HL-60 (cell line): ENCODE measurements at regions not wholly inside any gene's neighbourhood (a gene's known extent, or its start where the extent isn't known, plus 50 kb on each side); places are given as distances from the start of the nearest gene placed in this dataset.
"Not testable (repeated sequence)": the region's sequence is repeated elsewhere in the genome, so short reads cannot be mapped to it uniquely, and the experiment has no call there.

Experiments
- DNase-seq, 2 experiments: peaks; one replicate each; pipeline ENCODE4 v3.0.0-alpha.2; 2010 to 2020; ENCODE audit warnings: low read depth in 1 of 2, low spot score in 1 of 2
- H3K27ac ChIP-seq: fragments of 250-450 bp; sonication (Bioruptor Pico); replicated peaks from 2 replicates; pipeline ENCODE4 v1.5.1; 2020; ENCODE audit warnings: mild to moderate bottlenecking, moderate library complexity
- H3K27me3 ChIP-seq: fragments of 250-450 bp; sonication (Bioruptor Pico); 2 replicates; pipeline ENCODE4 v1.5.1; 2021; ENCODE audit warnings: mild to moderate bottlenecking, moderate library complexity; ENCODE audit not compliant: insufficient read depth, poor library complexity, severe bottlenecking
- H3K4me3 ChIP-seq: replicated peaks from 2 replicates; pipeline ENCODE4 v1.5.1; 2011; ENCODE audit warnings: mild to moderate bottlenecking, control low read depth, low read length; ENCODE audit not compliant: insufficient read depth
- GABPA ChIP-seq: IDR thresholded peaks from 2 replicates; pipeline ENCODE4 v1.6.1; 2012; ENCODE audit warnings: low read depth
- POLR2AphosphoS5 ChIP-seq: IDR thresholded peaks from 2 replicates; pipeline ENCODE4 v1.6.1; 2012; ENCODE audit warnings: low read depth
- SPI1 ChIP-seq: IDR thresholded peaks from 2 replicates; pipeline ENCODE4 v1.6.1; 2012; ENCODE audit warnings: low read depth, mild to moderate bottlenecking, borderline replicate concordance
- TF ChIP-seq, protein P1 (sequence below): IDR thresholded peaks from one replicate; pipeline ENCODE4 v1.5.1; 2011; ENCODE audit warnings: low read length, control low read depth, inconsistent platforms; ENCODE audit not compliant: insufficient read depth
- TF ChIP-seq, protein P2 (sequence below): IDR thresholded peaks from 2 replicates; pipeline ENCODE4 v1.6.1; 2012; ENCODE audit warnings: low read depth; ENCODE audit not compliant: insufficient replicate concordance

DNA sequence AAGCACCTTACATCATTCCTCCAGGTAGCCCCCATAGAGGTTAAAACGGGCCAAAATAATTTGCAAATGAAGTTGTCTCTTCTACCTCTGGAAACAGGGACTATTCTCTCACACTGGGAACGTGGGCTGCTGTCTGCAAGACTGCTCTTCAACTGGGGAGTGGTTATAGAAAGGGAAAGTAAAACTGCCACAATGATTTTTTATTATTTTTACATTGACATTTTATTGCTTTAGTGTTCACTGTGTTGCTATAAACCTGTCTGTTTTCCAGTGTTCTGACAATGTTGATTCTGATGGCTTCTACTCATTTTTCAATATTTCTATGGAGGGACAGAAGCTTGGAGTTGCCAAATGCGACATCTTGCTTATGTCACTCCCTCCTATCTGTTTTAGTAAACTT lies 115.1 kb upstream of the ANTXRL start:
- Histone ChIP-seq H3K27ac (no peak overlapping the region), H3K27me3 (no peaks in the 10 kb centered on the region), H3K4me3 (no peak overlapping the region)
- TF ChIP-seq, protein P1, sequence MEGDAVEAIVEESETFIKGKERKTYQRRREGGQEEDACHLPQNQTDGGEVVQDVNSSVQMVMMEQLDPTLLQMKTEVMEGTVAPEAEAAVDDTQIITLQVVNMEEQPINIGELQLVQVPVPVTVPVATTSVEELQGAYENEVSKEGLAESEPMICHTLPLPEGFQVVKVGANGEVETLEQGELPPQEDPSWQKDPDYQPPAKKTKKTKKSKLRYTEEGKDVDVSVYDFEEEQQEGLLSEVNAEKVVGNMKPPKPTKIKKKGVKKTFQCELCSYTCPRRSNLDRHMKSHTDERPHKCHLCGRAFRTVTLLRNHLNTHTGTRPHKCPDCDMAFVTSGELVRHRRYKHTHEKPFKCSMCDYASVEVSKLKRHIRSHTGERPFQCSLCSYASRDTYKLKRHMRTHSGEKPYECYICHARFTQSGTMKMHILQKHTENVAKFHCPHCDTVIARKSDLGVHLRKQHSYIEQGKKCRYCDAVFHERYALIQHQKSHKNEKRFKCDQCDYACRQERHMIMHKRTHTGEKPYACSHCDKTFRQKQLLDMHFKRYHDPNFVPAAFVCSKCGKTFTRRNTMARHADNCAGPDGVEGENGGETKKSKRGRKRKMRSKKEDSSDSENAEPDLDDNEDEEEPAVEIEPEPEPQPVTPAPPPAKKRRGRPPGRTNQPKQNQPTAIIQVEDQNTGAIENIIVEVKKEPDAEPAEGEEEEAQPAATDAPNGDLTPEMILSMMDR = no peak
- TF ChIP-seq POLR2AphosphoS5 = no peak
- no peak for TF ChIP-seq SPI1
- no peak for TF ChIP-seq GABPA
- TF ChIP-seq, protein P2, sequence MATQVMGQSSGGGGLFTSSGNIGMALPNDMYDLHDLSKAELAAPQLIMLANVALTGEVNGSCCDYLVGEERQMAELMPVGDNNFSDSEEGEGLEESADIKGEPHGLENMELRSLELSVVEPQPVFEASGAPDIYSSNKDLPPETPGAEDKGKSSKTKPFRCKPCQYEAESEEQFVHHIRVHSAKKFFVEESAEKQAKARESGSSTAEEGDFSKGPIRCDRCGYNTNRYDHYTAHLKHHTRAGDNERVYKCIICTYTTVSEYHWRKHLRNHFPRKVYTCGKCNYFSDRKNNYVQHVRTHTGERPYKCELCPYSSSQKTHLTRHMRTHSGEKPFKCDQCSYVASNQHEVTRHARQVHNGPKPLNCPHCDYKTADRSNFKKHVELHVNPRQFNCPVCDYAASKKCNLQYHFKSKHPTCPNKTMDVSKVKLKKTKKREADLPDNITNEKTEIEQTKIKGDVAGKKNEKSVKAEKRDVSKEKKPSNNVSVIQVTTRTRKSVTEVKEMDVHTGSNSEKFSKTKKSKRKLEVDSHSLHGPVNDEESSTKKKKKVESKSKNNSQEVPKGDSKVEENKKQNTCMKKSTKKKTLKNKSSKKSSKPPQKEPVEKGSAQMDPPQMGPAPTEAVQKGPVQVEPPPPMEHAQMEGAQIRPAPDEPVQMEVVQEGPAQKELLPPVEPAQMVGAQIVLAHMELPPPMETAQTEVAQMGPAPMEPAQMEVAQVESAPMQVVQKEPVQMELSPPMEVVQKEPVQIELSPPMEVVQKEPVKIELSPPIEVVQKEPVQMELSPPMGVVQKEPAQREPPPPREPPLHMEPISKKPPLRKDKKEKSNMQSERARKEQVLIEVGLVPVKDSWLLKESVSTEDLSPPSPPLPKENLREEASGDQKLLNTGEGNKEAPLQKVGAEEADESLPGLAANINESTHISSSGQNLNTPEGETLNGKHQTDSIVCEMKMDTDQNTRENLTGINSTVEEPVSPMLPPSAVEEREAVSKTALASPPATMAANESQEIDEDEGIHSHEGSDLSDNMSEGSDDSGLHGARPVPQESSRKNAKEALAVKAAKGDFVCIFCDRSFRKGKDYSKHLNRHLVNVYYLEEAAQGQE = no peak
- DNase-seq = no peak

DNA sequence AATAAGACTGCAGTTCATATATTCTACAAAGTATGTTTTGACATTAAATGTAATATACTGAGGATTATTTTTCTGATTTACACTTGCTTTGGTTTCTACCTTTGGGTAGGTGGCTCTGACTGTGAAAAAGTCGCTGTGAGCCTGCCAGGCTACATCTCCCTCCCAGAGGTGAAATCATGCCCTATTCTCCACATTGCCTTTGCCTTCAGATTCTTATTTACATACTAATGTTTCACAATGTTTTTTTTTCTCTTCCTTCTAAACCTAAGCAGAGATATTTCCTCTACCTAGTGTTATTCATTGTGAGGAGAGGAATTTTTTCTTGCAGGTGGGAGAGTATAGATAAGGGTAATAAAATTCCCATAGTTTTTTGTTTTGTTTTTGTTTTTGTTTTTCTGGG lies 111.5 kb upstream of the ANTXRL start:
- no peak for DNase-seq
- Histone ChIP-seq H3K4me3 (no peak overlapping the region), H3K27me3 (no peaks in the 10 kb centered on the region), H3K27ac (no peak overlapping the region)
- TF ChIP-seq GABPA = no peak
- TF ChIP-seq, protein P2 = no peak
- TF ChIP-seq POLR2AphosphoS5 = no peak
- TF ChIP-seq, protein P1 = no peak
- TF ChIP-seq SPI1 = no peak

DNA sequence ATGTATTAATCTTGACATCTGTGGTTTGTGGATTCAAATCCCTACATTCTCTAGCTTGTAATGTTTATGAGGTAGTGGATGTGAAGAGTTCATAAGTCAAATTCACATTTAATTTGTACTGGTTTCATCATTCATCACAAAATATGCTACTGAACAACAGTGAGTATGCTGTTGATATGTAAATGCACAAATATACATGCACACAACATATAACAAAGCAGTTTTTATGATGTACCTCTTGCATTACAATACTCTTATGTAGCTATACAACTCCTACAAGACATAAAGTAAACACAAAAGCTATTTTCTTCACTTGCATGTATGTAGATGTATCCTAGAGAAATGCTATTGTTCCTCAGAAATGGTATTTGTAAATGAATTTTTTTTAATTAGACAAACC lies 111.0 kb upstream of the ANTXRL start:
- H3K27me3 ChIP-seq = no peaks in the 10 kb centered on the region
- no peak for DNase-seq
- TF ChIP-seq, protein P2 = no peak
- TF ChIP-seq POLR2AphosphoS5 (no peak), SPI1 (no peak), GABPA (no peak)
- TF ChIP-seq, protein P1 = no peak
- H3K27ac ChIP-seq = no peak overlapping the region
- H3K4me3 ChIP-seq = no peak overlapping the region

DNA sequence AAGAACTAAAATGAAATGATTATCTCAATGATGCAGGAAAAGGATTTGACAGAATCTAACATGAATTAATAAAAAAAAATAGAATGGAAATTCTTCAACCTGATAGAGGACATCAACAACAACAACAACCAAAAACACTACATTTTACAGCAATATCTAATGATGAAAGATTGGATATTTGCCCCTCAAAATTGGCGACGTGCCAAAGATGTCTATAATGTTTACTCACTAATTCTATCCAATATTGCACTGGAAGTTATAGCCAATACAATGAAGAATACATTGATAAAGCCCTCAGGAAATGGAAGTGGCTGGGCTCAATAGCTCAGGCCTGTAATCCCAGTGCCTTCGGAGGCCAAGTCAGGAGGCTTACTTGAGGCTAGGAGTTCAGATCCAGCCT lies 99.4 kb upstream of the ANTXRL start:
- DNase-seq, H3K4me3 ChIP-seq, H3K27ac ChIP-seq, H3K27me3 ChIP-seq: not testable (repeated sequence)
